A549 (cell line): ENCODE measurements at regions not wholly inside any gene's neighbourhood (a gene's known extent, or its start where the extent isn't known, plus 50 kb on each side); places are given as distances from the start of the nearest gene placed in this dataset.
"Not testable (repeated sequence)": the region's sequence is repeated elsewhere in the genome, so short reads cannot be mapped to it uniquely, and the experiment has no call there.

ENCODE experiments used
- CEBPB ChIP-seq, 2 experiments: fragments of >200 bp in 1 of 2; sonication (Bioruptor Twin) in 1 of 2; formaldehyde crosslinking in 1 of 2; IDR thresholded peaks; 2 replicates each; pipeline ENCODE4 v1.6.1; 2012 to 2016
- CHD2 ChIP-seq: fragments of 150-350 bp; IDR thresholded peaks from 2 replicates; pipeline ENCODE4 v1.6.1; 2014; ENCODE audit warnings: low read length; ENCODE audit not compliant: partially characterized antibody
- CHD4 ChIP-seq: fragments of 200-600 bp; sonication (generic); IDR thresholded peaks from 2 replicates; pipeline ENCODE4 v1.6.1; 2016; ENCODE audit warnings: antibody characterized with exemption, mild to moderate bottlenecking, borderline replicate concordance
- MYC ChIP-seq: IDR thresholded peaks from 2 replicates; pipeline ENCODE4 v1.6.1; 2012; ENCODE audit warnings: mild to moderate bottlenecking, inconsistent platforms, low read length, improper control_type of control experiment, borderline replicate concordance
- PHF8 ChIP-seq: fragments of 200-600 bp; sonication (generic); IDR thresholded peaks from 2 replicates; pipeline ENCODE4 v1.6.1; 2016; ENCODE audit warnings: low read depth, mild to moderate bottlenecking, antibody characterized with exemption, moderate library complexity, borderline replicate concordance
- POLR2A ChIP-seq: IDR thresholded peaks from 2 replicates; pipeline ENCODE4 v1.6.1; 2012; ENCODE audit warnings: mild to moderate bottlenecking, low read length
- RAD21 ChIP-seq, 2 experiments: fragments of >200 bp in 1 of 2; sonication (Bioruptor Twin) in 1 of 2; formaldehyde crosslinking in 1 of 2; IDR thresholded peaks in 1 of 2; conservative IDR thresholded peaks in 1 of 2; 2 replicates in 1 of 2; 3 replicates in 1 of 2; pipeline ENCODE4 v1.6.1; 2012 to 2018; ENCODE audit warnings: inconsistent platforms in 1 of 2
- TF ChIP-seq, protein P1 (sequence below): IDR thresholded peaks from 2 replicates; pipeline ENCODE4 v1.6.1; 2012
- TF ChIP-seq, protein P2 (sequence below): fragments of >200 bp; sonication (Bioruptor Twin); formaldehyde crosslinking; IDR thresholded peaks from 3 replicates; pipeline ENCODE4 v1.5.1; 2016
- TF ChIP-seq, protein P3 (sequence below): IDR thresholded peaks from 2 replicates; pipeline ENCODE4 v1.6.1; 2012

DNA sequence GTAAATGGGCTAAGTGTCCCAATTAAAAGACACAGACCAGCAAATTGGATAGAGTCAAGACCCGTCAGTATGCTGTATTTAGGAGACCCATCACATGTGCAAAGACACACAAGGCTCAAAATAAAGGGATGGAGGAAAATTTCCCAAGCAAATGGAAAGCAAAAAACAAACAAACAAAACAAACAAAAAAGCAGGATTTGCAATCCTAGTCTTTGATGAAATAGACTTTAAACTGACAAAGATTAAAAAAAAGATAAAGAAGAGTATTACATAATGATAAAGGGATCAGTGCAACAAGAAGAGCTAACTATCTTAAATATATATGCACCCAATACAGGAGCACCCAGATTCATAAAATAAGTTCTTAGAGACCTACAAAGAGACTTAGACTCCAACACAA, 429.6 kb downstream of the MAT2B start:
- TF ChIP-seq, protein P1, sequence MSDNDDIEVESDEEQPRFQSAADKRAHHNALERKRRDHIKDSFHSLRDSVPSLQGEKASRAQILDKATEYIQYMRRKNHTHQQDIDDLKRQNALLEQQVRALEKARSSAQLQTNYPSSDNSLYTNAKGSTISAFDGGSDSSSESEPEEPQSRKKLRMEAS, result not testable (repeated sequence)
- not testable (repeated sequence) for TF ChIP-seq CEBPB (IDR thresholded peaks at IDR 0.05); MYC; PHF8; CHD2; CHD4; POLR2A; RAD21 (conservative IDR thresholded peaks at IDR 0.05 in 1 of 2, IDR thresholded peaks at IDR 0.05 in 1 of 2)
- TF ChIP-seq, protein P2, sequence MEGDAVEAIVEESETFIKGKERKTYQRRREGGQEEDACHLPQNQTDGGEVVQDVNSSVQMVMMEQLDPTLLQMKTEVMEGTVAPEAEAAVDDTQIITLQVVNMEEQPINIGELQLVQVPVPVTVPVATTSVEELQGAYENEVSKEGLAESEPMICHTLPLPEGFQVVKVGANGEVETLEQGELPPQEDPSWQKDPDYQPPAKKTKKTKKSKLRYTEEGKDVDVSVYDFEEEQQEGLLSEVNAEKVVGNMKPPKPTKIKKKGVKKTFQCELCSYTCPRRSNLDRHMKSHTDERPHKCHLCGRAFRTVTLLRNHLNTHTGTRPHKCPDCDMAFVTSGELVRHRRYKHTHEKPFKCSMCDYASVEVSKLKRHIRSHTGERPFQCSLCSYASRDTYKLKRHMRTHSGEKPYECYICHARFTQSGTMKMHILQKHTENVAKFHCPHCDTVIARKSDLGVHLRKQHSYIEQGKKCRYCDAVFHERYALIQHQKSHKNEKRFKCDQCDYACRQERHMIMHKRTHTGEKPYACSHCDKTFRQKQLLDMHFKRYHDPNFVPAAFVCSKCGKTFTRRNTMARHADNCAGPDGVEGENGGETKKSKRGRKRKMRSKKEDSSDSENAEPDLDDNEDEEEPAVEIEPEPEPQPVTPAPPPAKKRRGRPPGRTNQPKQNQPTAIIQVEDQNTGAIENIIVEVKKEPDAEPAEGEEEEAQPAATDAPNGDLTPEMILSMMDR, result not testable (repeated sequence)
- TF ChIP-seq, protein P3, sequence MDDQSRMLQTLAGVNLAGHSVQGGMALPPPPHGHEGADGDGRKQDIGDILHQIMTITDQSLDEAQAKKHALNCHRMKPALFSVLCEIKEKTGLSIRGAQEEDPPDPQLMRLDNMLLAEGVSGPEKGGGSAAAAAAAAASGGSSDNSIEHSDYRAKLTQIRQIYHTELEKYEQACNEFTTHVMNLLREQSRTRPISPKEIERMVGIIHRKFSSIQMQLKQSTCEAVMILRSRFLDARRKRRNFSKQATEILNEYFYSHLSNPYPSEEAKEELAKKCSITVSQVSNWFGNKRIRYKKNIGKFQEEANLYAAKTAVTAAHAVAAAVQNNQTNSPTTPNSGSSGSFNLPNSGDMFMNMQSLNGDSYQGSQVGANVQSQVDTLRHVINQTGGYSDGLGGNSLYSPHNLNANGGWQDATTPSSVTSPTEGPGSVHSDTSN, result not testable (repeated sequence)
